HEK293T (cell line): ENCODE measurements at regions not wholly inside any gene's neighbourhood (a gene's known extent, or its start where the extent isn't known, plus 50 kb on each side); places are given as distances from the start of the nearest gene placed in this dataset.

ENCODE experiments used
- FOXK2 ChIP-seq: fragments of 450-650 bp; IDR thresholded peaks from 2 replicates; pipeline ENCODE4 v1.6.1; 2016; ENCODE audit warnings: mild to moderate bottlenecking
- HDGF ChIP-seq: fragments of 450-650 bp; IDR thresholded peaks from 2 replicates; pipeline ENCODE4 v1.6.1; 2017; ENCODE audit warnings: antibody characterized with exemption, borderline replicate concordance
- SP1 ChIP-seq: fragments of 450-650 bp; IDR thresholded peaks from 2 replicates; pipeline ENCODE4 v1.6.1; 2017
- TARDBP ChIP-seq: fragments of 450-650 bp; IDR thresholded peaks from 2 replicates; pipeline ENCODE4 v1.6.1; 2016
- TF ChIP-seq, protein P1 (sequence below): fragments of 450-650 bp; IDR thresholded peaks from 2 replicates; pipeline ENCODE4 v1.6.1; 2016

DNA sequence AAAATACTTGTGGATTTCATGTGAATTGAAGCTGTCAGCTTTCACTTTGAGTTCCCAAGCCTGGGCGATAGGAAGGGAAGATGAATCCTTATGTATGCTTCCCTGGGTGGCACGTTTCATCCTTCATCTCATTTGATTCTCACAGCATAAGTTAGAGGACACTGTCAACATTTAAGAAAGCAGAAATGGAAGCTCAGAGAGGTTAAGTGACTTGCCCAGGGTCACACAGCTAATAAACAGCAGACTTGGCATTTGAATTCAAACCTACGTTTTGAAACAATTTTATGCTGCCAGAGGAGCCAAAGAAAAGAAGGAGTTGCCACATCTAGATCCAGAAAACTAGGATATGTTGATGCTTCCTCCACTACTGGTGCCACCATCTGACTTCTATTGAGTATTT, 108.3 kb upstream of the GPR139 start:
- TF ChIP-seq TARDBP (no peak), SP1 (no peak), HDGF (no peak), FOXK2 (no peak)
- TF ChIP-seq, protein P1, sequence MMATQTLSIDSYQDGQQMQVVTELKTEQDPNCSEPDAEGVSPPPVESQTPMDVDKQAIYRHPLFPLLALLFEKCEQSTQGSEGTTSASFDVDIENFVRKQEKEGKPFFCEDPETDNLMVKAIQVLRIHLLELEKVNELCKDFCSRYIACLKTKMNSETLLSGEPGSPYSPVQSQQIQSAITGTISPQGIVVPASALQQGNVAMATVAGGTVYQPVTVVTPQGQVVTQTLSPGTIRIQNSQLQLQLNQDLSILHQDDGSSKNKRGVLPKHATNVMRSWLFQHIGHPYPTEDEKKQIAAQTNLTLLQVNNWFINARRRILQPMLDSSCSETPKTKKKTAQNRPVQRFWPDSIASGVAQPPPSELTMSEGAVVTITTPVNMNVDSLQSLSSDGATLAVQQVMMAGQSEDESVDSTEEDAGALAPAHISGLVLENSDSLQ = no peak
